ENCODE measurements at regions not wholly inside any gene's neighbourhood (a gene's known extent, or its start where the extent isn't known, plus 50 kb on each side); places are given as distances from the start of the nearest gene placed in this dataset.
A peak's percentile ranks its signal among the peaks of the same experiment; 100 is the strongest.
"Not testable (repeated sequence)": the region's sequence is repeated elsewhere in the genome, so short reads cannot be mapped to it uniquely, and the experiment has no call there.

GRCh38 chr1:168468822-168469221 is 75.0 kb downstream of the XCL2 start:
- Mint-ChIP-seq H3K9me3 (peaks cover 4% of the 10 kb centered on the region), H3K36me3 (no peaks in the 10 kb centered on the region), H3K4me1 (peaks cover 20% of the 10 kb centered on the region), H3K27ac (no peak overlapping the region), H3K27me3 (no peaks in the 10 kb centered on the region), H3K4me3 (no peak overlapping the region)
- peak; percentile 20 for ATAC-seq

GRCh38 chr1:168468042-168468809 is 75.6 kb downstream of the XCL2 start:
- ATAC-seq = peak; percentile 17
- peaks cover 20% of the 10 kb centered on the region for H3K4me1 Mint-ChIP-seq
- peaks cover under 1% of the 10 kb centered on the region for H3K27me3 Mint-ChIP-seq

GRCh38 chr1:168467452-168467851 is 76.3 kb downstream of the XCL2 start:
- ATAC-seq = no peak
- Mint-ChIP-seq H3K27ac (no peak overlapping the region), H3K36me3 (peaks cover under 1% of the 10 kb centered on the region), H3K4me1 (peaks cover 20% of the 10 kb centered on the region), H3K9me3 (no peaks in the 10 kb centered on the region), H3K4me3 (no peak overlapping the region), H3K27me3 (peaks cover 8% of the 10 kb centered on the region)

More at GRCh38 chr1:168468042-168468809, 75.6 kb downstream of the XCL2 start:
- Mint-ChIP-seq H3K27ac (no peak overlapping the region), H3K4me3 (no peak overlapping the region), H3K36me3 (no peaks in the 10 kb centered on the region), H3K9me3 (no peaks in the 10 kb centered on the region)

- ATAC-seq = peak; percentile 62
- H3K27ac Mint-ChIP-seq = no peak overlapping the region
- peaks cover 15% of the 10 kb centered on the region for H3K27me3 Mint-ChIP-seq
- H3K36me3 Mint-ChIP-seq = peaks cover 5% of the 10 kb centered on the region
- peaks cover 20% of the 10 kb centered on the region for H3K4me1 Mint-ChIP-seq
- peaks cover 3% of the 10 kb centered on the region for H3K9me3 Mint-ChIP-seq
- H3K4me3 Mint-ChIP-seq = no peak overlapping the region
Observed at GRCh38 chr1:168466714-168467131, 77.1 kb downstream of the XCL2 start.

GRCh38 chr1:168466092-168466713 is 77.6 kb downstream of the XCL2 start:
- H3K36me3 Mint-ChIP-seq = peaks cover 5% of the 10 kb centered on the region
- H3K4me3 Mint-ChIP-seq = no peak overlapping the region
- H3K9me3 Mint-ChIP-seq = peaks cover 8% of the 10 kb centered on the region
- peaks cover 20% of the 10 kb centered on the region for H3K4me1 Mint-ChIP-seq
- H3K27ac Mint-ChIP-seq = no peak overlapping the region
- H3K27me3 Mint-ChIP-seq = peaks cover 21% of the 10 kb centered on the region
- peak; percentile 64 for ATAC-seq

- H3K4me1 Mint-ChIP-seq, ATAC-seq, H3K36me3 Mint-ChIP-seq, H3K27ac Mint-ChIP-seq, H3K4me3 Mint-ChIP-seq: not testable (repeated sequence)
- H3K9me3 Mint-ChIP-seq = peaks cover 12% of the 10 kb centered on the region
- peaks cover 33% of the 10 kb centered on the region for H3K27me3 Mint-ChIP-seq
Observed at GRCh38 chr1:168461108-168461507, 82.7 kb downstream of the XCL2 start.

- not testable (repeated sequence) for H3K27ac Mint-ChIP-seq, ATAC-seq, H3K4me3 Mint-ChIP-seq, H3K4me1 Mint-ChIP-seq, H3K36me3 Mint-ChIP-seq
- Mint-ChIP-seq H3K9me3 (peaks cover 12% of the 10 kb centered on the region), H3K27me3 (peaks cover 23% of the 10 kb centered on the region)
Observed at GRCh38 chr1:168457296-168457695, 86.5 kb downstream of the XCL2 start.

GRCh38 chr1:168455764-168456163 is 88.0 kb downstream of the XCL2 start:
- ATAC-seq = peak; percentile 41
- H3K36me3 Mint-ChIP-seq = no peaks in the 10 kb centered on the region
- H3K4me1 Mint-ChIP-seq = no peaks in the 10 kb centered on the region
- peaks cover 5% of the 10 kb centered on the region for H3K9me3 Mint-ChIP-seq
- H3K4me3 Mint-ChIP-seq = no peak overlapping the region
- H3K27me3 Mint-ChIP-seq = peaks cover 12% of the 10 kb centered on the region
- no peak overlapping the region for H3K27ac Mint-ChIP-seq

- Mint-ChIP-seq H3K4me3 (no peak overlapping the region), H3K27ac (no peak overlapping the region), H3K9me3 (peaks cover 4% of the 10 kb centered on the region), H3K4me1 (no peaks in the 10 kb centered on the region), H3K27me3 (no peaks in the 10 kb centered on the region), H3K36me3 (no peaks in the 10 kb centered on the region)
- no peak for ATAC-seq
Observed at GRCh38 chr1:168454211-168454815, 89.5 kb downstream of the XCL2 start.

GRCh38 chr1:168453056-168453455 is 90.7 kb downstream of the XCL2 start:
- peaks cover 4% of the 10 kb centered on the region for H3K9me3 Mint-ChIP-seq
- H3K27ac Mint-ChIP-seq = no peak overlapping the region
- H3K27me3 Mint-ChIP-seq = no peaks in the 10 kb centered on the region
- H3K4me1 Mint-ChIP-seq = no peaks in the 10 kb centered on the region
- no peaks in the 10 kb centered on the region for H3K36me3 Mint-ChIP-seq
- no peak overlapping the region for H3K4me3 Mint-ChIP-seq
- ATAC-seq = no peak

- no peaks in the 10 kb centered on the region for H3K4me1 Mint-ChIP-seq
- no peak for ATAC-seq
- H3K4me3 Mint-ChIP-seq = no peak overlapping the region
- H3K27ac Mint-ChIP-seq = no peak overlapping the region
- H3K27me3 Mint-ChIP-seq = no peaks in the 10 kb centered on the region
- peaks cover 4% of the 10 kb centered on the region for H3K9me3 Mint-ChIP-seq
- H3K36me3 Mint-ChIP-seq = no peaks in the 10 kb centered on the region
Observed at GRCh38 chr1:168452329-168452728, 91.5 kb downstream of the XCL2 start.

- peaks cover 10% of the 10 kb centered on the region for H3K27me3 Mint-ChIP-seq
- H3K9me3 Mint-ChIP-seq = peaks cover 4% of the 10 kb centered on the region
- ATAC-seq = no peak
- no peak overlapping the region for H3K4me3 Mint-ChIP-seq
- H3K27ac Mint-ChIP-seq = no peak overlapping the region
- H3K36me3 Mint-ChIP-seq = no peaks in the 10 kb centered on the region
- H3K4me1 Mint-ChIP-seq = no peaks in the 10 kb centered on the region
Observed at GRCh38 chr1:168447871-168448270, 95.9 kb downstream of the XCL2 start.

GRCh38 chr1:168446081-168446480 is 97.7 kb downstream of the XCL2 start:
- no peaks in the 10 kb centered on the region for H3K4me1 Mint-ChIP-seq
- H3K27ac Mint-ChIP-seq = no peak overlapping the region
- H3K4me3 Mint-ChIP-seq = no peak overlapping the region
- no peaks in the 10 kb centered on the region for H3K36me3 Mint-ChIP-seq
- no peak for ATAC-seq
- H3K9me3 Mint-ChIP-seq = no peaks in the 10 kb centered on the region
- peaks cover 18% of the 10 kb centered on the region for H3K27me3 Mint-ChIP-seq

GRCh38 chr1:168443899-168444298 is 99.9 kb downstream of the XCL2 start:
- no peak for ATAC-seq
- Mint-ChIP-seq H3K9me3 (no peaks in the 10 kb centered on the region), H3K4me3 (no peak overlapping the region), H3K36me3 (no peaks in the 10 kb centered on the region), H3K27me3 (peaks cover 37% of the 10 kb centered on the region), H3K4me1 (peaks cover 11% of the 10 kb centered on the region), H3K27ac (no peak overlapping the region)

GRCh38 chr1:168443356-168443755 is 100.4 kb downstream of the XCL2 start:
- no peak overlapping the region for H3K4me3 Mint-ChIP-seq
- peaks cover 42% of the 10 kb centered on the region for H3K27me3 Mint-ChIP-seq
- peaks cover 11% of the 10 kb centered on the region for H3K4me1 Mint-ChIP-seq
- H3K9me3 Mint-ChIP-seq = no peaks in the 10 kb centered on the region
- H3K36me3 Mint-ChIP-seq = no peaks in the 10 kb centered on the region
- ATAC-seq = no peak
- no peak overlapping the region for H3K27ac Mint-ChIP-seq

- Mint-ChIP-seq H3K27ac (no peak overlapping the region), H3K36me3 (no peaks in the 10 kb centered on the region), H3K4me1 (peaks cover 11% of the 10 kb centered on the region), H3K9me3 (no peaks in the 10 kb centered on the region), H3K4me3 (no peak overlapping the region), H3K27me3 (peaks cover 47% of the 10 kb centered on the region)
- no peak for ATAC-seq
Observed at GRCh38 chr1:168442931-168443330, 100.9 kb downstream of the XCL2 start.

Data from stimulated activated memory B cell treated with anti-CD40 and anti-IgM and Interleukin-4, amounts not matched to agents 10 μg/mL and 1 μg/mL and 100 μg/mL, for 72 hours (primary cell).